ENCODE measurements at regions not wholly inside any gene's neighbourhood (a gene's known extent, or its start where the extent isn't known, plus 50 kb on each side); places are given as distances from the start of the nearest gene placed in this dataset.

GRCh38 chr1:199449681-199450080 lies 577.8 kb upstream of the NR5A2 start:
- Histone ChIP-seq H3K4me2 (ENCODE audit: low read depth, low read length) (no peak overlapping the region), H2AFZ (ENCODE audit: low read length) (no peak overlapping the region), H3K9ac (ENCODE audit: insufficient read depth, low read depth, low read length) (no peak overlapping the region), H3K9me3 (ENCODE audit: low read length) (peaks cover 15% of the 10 kb centered on the region), H3K4me1 (ENCODE audit: insufficient read depth, low read length) (no peaks in the 10 kb centered on the region), H3K4me3 (replicated peaks in 1 of 3; ENCODE audit: insufficient read depth in 1 of 3, low read depth in 2 of 3, low read length in 3 of 3) (no peak overlapping the region), H4K20me1 (ENCODE audit: insufficient read depth, low read length) (no peaks in the 10 kb centered on the region), H3K27me3 (ENCODE audit: control insufficient read depth in 1 of 2, insufficient read depth in 2 of 2, low read length in 2 of 2) (no peaks in the 10 kb centered on the region; a peak in 1 of 5 replicates), H3K36me3 (replicated peaks in 1 of 2; ENCODE audit: control insufficient read depth in 1 of 2, insufficient read depth in 2 of 2, low read length in 2 of 2) (no peaks in the 10 kb centered on the region), H3K27ac (ENCODE audit: extremely low read length, insufficient read depth, low read length) (no peak overlapping the region), H3K79me2 (ENCODE audit: insufficient read depth, low read length) (no peaks in the 10 kb centered on the region)
- in situ Hi-C loops (cut with HindIII; ENCODE audit: extremely low pct_ligation_motif_present, low pct_unique_long_range_greater_than_20kb) = no loop called here
- ChIA-PET CTCF (ENCODE audit: low intra/inter-chr PET ratio, low total read pairs) (no interaction called here), POLR2A (no interaction called here)
- 25% methylated on average over 2 of the region's 2 CpGs for WGBS (ENCODE audit: low lambda C conversion rate)
- no peak for DNase-seq (ENCODE audit: low spot score)
- BruUV-seq (replicated peaks) = no TSS peak
- intact Hi-C loops (cut with micrococcal nuclease; ENCODE audit: unreplicated experiment) = no loop called here
- ATAC-seq = no peak
- FAIRE-seq = no peak
- TF ChIP-seq CBX1 (IDR thresholded peaks at IDR 0.05; ENCODE audit: low read depth) (no peak), IRF1 (CRISPR knock-in tag; IDR thresholded peaks at IDR 0.05; ENCODE audit: low read depth) (no peak), ZNF274 (CRISPR knock-in tag; IDR thresholded peaks at IDR 0.05) (no peak), PAX8 (CRISPR knock-in tag; IDR thresholded peaks at IDR 0.05; ENCODE audit: borderline replicate concordance) (no peak), ZNF605 (CRISPR knock-in tag; IDR thresholded peaks at IDR 0.05) (no peak), SRSF9 (IDR thresholded peaks at IDR 0.05; ENCODE audit: borderline replicate concordance, insufficient read depth, low read depth, low read length, poor library complexity, severe bottlenecking) (no peak), SMAD9 (CRISPR knock-in tag; IDR thresholded peaks at IDR 0.05) (no peak), NR1H2 (CRISPR knock-in tag; IDR thresholded peaks at IDR 0.05; ENCODE audit: borderline replicate concordance, low read depth) (no peak), KAT7 (CRISPR knock-in tag; IDR thresholded peaks at IDR 0.05; ENCODE audit: borderline replicate concordance) (no peak), ZNF3 (CRISPR knock-in tag; IDR thresholded peaks at IDR 0.05) (no peak), ZNF205 (CRISPR knock-in tag; IDR thresholded peaks at IDR 0.05) (no peak), ZNF607 (CRISPR knock-in tag; IDR thresholded peaks at IDR 0.05; ENCODE audit: borderline replicate concordance) (no peak), ZFP37 (CRISPR knock-in tag; IDR thresholded peaks at IDR 0.05; ENCODE audit: borderline replicate concordance) (no peak), YEATS4 (CRISPR knock-in tag; IDR thresholded peaks at IDR 0.05; ENCODE audit: borderline replicate concordance) (no peak), ZBTB26 (CRISPR knock-in tag; IDR thresholded peaks at IDR 0.05; ENCODE audit: borderline replicate concordance) (no peak), HNRNPH1 (optimal IDR thresholded peaks at IDR 0.05; ENCODE audit: low read depth, low read length) (no peak), ZFX (CRISPR knock-in tag; IDR thresholded peaks at IDR 0.05; ENCODE audit: low read depth) (no peak), SALL2 (CRISPR knock-in tag; IDR thresholded peaks at IDR 0.05) (no peak), SNAPC2 (CRISPR knock-in tag; IDR thresholded peaks at IDR 0.05) (no peak)
- TF ChIP-seq, protein P1, sequence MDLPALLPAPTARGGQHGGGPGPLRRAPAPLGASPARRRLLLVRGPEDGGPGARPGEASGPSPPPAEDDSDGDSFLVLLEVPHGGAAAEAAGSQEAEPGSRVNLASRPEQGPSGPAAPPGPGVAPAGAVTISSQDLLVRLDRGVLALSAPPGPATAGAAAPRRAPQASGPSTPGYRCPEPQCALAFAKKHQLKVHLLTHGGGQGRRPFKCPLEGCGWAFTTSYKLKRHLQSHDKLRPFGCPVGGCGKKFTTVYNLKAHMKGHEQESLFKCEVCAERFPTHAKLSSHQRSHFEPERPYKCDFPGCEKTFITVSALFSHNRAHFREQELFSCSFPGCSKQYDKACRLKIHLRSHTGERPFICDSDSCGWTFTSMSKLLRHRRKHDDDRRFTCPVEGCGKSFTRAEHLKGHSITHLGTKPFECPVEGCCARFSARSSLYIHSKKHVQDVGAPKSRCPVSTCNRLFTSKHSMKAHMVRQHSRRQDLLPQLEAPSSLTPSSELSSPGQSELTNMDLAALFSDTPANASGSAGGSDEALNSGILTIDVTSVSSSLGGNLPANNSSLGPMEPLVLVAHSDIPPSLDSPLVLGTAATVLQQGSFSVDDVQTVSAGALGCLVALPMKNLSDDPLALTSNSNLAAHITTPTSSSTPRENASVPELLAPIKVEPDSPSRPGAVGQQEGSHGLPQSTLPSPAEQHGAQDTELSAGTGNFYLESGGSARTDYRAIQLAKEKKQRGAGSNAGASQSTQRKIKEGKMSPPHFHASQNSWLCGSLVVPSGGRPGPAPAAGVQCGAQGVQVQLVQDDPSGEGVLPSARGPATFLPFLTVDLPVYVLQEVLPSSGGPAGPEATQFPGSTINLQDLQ (CRISPR knock-in tag; IDR thresholded peaks at IDR 0.05) = no peak
